ENCODE measurements at regions not wholly inside any gene's neighbourhood (a gene's known extent, or its start where the extent isn't known, plus 50 kb on each side); places are given as distances from the start of the nearest gene placed in this dataset.

DNA sequence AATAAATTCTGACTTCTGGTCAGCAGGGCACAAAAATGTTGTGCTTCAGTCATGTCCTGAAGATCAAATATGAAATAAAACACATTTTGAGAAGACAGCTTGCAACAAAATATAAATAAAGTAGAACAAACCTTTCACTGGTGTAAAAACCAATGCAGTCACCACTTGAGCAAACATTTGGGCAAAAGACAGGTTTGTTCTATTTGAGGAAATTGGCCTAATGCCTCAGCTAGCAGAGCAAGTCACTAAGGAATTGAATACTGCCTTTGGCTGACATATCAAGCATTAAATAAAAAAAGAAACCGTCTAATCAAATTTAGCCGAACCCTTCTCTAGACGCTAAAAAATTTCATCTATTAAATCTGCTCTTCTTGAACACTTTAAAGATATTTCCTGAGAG is 475.4 kb upstream of the CNTN3 start:
- TF ChIP-seq, protein P1, sequence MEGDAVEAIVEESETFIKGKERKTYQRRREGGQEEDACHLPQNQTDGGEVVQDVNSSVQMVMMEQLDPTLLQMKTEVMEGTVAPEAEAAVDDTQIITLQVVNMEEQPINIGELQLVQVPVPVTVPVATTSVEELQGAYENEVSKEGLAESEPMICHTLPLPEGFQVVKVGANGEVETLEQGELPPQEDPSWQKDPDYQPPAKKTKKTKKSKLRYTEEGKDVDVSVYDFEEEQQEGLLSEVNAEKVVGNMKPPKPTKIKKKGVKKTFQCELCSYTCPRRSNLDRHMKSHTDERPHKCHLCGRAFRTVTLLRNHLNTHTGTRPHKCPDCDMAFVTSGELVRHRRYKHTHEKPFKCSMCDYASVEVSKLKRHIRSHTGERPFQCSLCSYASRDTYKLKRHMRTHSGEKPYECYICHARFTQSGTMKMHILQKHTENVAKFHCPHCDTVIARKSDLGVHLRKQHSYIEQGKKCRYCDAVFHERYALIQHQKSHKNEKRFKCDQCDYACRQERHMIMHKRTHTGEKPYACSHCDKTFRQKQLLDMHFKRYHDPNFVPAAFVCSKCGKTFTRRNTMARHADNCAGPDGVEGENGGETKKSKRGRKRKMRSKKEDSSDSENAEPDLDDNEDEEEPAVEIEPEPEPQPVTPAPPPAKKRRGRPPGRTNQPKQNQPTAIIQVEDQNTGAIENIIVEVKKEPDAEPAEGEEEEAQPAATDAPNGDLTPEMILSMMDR (IDR thresholded peaks at IDR 0.05): no peak
- no peak for TF ChIP-seq EZH2 (IDR thresholded peaks at IDR 0.05; ENCODE audit: borderline replicate concordance, insufficient read depth, low read depth, low read length, poor library complexity, severe bottlenecking)
